ENCODE measurements at regions not wholly inside any gene's neighbourhood (a gene's known extent, or its start where the extent isn't known, plus 50 kb on each side); places are given as distances from the start of the nearest gene placed in this dataset.

- 48% methylated on average over 2 of the region's 2 CpGs for WGBS
- Histone ChIP-seq H3K9me3 (no peaks in the 10 kb centered on the region), H3K36me3 (no peaks in the 10 kb centered on the region), H3K4me1 (peaks cover 0 to 16% (median 6%) of the 10 kb centered on the region in 4 donors), H3K4me3 (no peak overlapping the region), H3K27ac (replicated peaks in 1 of 4) (peak overlapping the region in 1 of 4 donors; percentile 33), H3K27me3 (no peaks in the 10 kb centered on the region)
- no peak for DNase-seq (ENCODE audit: extremely low spot score)
- intact Hi-C loops (cut with DNase I) = no loop called here
- TF ChIP-seq POLR2AphosphoS5 (IDR thresholded peaks at IDR 0.05) = no peak
- no peak for TF ChIP-seq POLR2A (IDR thresholded peaks at IDR 0.05; ENCODE audit: low read depth)
- no peak for TF ChIP-seq CTCF (IDR thresholded peaks at IDR 0.05)
- TF ChIP-seq EP300 (IDR thresholded peaks at IDR 0.05) = no peak
Measured at GRCh38 chr7:41336455-41336952, 366.4 kb downstream of the INHBA start.

- WGBS = 97% methylated on average over 4 of the region's 4 CpGs
- H3K9me3 ChIP-seq = no peaks in the 10 kb centered on the region
Measured at GRCh38 chr7:41334071-41334862, 368.6 kb downstream of the INHBA start.

GRCh38 chr7:41333511-41333910 lies 369.4 kb downstream of the INHBA start:
- no peaks in the 10 kb centered on the region for H3K9me3 ChIP-seq
- no peaks in the 10 kb centered on the region for H3K36me3 ChIP-seq
- H3K4me1 ChIP-seq = peaks cover 0 to 16% (median 6%) of the 10 kb centered on the region in 4 donors
- H3K27ac ChIP-seq (replicated peaks in 1 of 4) = no peak overlapping the region
- no peak overlapping the region for H3K4me3 ChIP-seq
- intact Hi-C loops (cut with DNase I) = no loop called here
- TF ChIP-seq EP300 (IDR thresholded peaks at IDR 0.05) (no peak), POLR2A (IDR thresholded peaks at IDR 0.05; ENCODE audit: low read depth) (no peak), CTCF (IDR thresholded peaks at IDR 0.05) (no peak), POLR2AphosphoS5 (IDR thresholded peaks at IDR 0.05) (no peak)
- DNase-seq (ENCODE audit: extremely low spot score) = no peak
- H3K27me3 ChIP-seq = no peaks in the 10 kb centered on the region

More at GRCh38 chr7:41334071-41334862, 368.6 kb downstream of the INHBA start:
- H3K27me3 ChIP-seq = no peaks in the 10 kb centered on the region
- intact Hi-C loops (cut with DNase I) = no loop called here
- H3K36me3 ChIP-seq = no peaks in the 10 kb centered on the region
- TF ChIP-seq CTCF (IDR thresholded peaks at IDR 0.05) (no peak), POLR2AphosphoS5 (IDR thresholded peaks at IDR 0.05) (no peak), EP300 (IDR thresholded peaks at IDR 0.05) (no peak), POLR2A (IDR thresholded peaks at IDR 0.05; ENCODE audit: low read depth) (no peak)
- no peak overlapping the region for H3K4me3 ChIP-seq
- H3K27ac ChIP-seq (replicated peaks in 1 of 4) = no peak overlapping the region
- H3K4me1 ChIP-seq = peaks cover 0 to 16% (median 6%) of the 10 kb centered on the region in 4 donors
- DNase-seq (ENCODE audit: extremely low spot score) = no peak

- H3K27ac ChIP-seq (replicated peaks in 1 of 4) = no peak overlapping the region
- H3K4me1 ChIP-seq = peaks cover 0 to 3% (median 0%) of the 10 kb centered on the region in 4 donors
- H3K27me3 ChIP-seq = no peaks in the 10 kb centered on the region
- TF ChIP-seq POLR2A (IDR thresholded peaks at IDR 0.05; ENCODE audit: low read depth) (no peak), CTCF (IDR thresholded peaks at IDR 0.05) (no peak), POLR2AphosphoS5 (IDR thresholded peaks at IDR 0.05) (no peak), EP300 (IDR thresholded peaks at IDR 0.05) (no peak)
- 97% methylated on average over 9 of the region's 9 CpGs for WGBS
- intact Hi-C loops (cut with DNase I) = no loop called here
- H3K36me3 ChIP-seq = no peaks in the 10 kb centered on the region
- no peaks in the 10 kb centered on the region for H3K9me3 ChIP-seq
- H3K4me3 ChIP-seq = no peak overlapping the region
- DNase-seq (ENCODE audit: extremely low spot score) = no peak
Measured at GRCh38 chr7:41331194-41331593, 371.7 kb downstream of the INHBA start.
